IPS-15b (cell line): ENCODE measurements at regions not wholly inside any gene's neighbourhood (a gene's known extent, or its start where the extent isn't known, plus 50 kb on each side); places are given as distances from the start of the nearest gene placed in this dataset.
"Not testable (repeated sequence)": the region's sequence is repeated elsewhere in the genome, so short reads cannot be mapped to it uniquely, and the experiment has no call there.

Experiments used
- H3K27me3 ChIP-seq: one replicate; pipeline ENCODE4 v1.6.1; 2013; ENCODE audit warnings: low read length; ENCODE audit not compliant: control insufficient read depth, insufficient read depth
- H3K36me3 ChIP-seq: one replicate; pipeline ENCODE4 v1.6.1; 2013; ENCODE audit warnings: low read length; ENCODE audit not compliant: control insufficient read depth, insufficient read depth
- H3K4me1 ChIP-seq: one replicate; pipeline ENCODE4 v1.6.1; 2013; ENCODE audit warnings: mild to moderate bottlenecking, low read length; ENCODE audit not compliant: control insufficient read depth, insufficient read depth
- H3K4me3 ChIP-seq: one replicate; pipeline ENCODE4 v1.5.1; 2013; ENCODE audit warnings: low read depth, low read length
- H3K9ac ChIP-seq: one replicate; pipeline ENCODE4 v1.6.1; 2013; ENCODE audit warnings: low read depth, mild to moderate bottlenecking, low read length
- H3K9me3 ChIP-seq: one replicate; pipeline ENCODE4 v1.6.1; 2013; ENCODE audit warnings: mild to moderate bottlenecking, low read length; ENCODE audit not compliant: control insufficient read depth, insufficient read depth

DNA sequence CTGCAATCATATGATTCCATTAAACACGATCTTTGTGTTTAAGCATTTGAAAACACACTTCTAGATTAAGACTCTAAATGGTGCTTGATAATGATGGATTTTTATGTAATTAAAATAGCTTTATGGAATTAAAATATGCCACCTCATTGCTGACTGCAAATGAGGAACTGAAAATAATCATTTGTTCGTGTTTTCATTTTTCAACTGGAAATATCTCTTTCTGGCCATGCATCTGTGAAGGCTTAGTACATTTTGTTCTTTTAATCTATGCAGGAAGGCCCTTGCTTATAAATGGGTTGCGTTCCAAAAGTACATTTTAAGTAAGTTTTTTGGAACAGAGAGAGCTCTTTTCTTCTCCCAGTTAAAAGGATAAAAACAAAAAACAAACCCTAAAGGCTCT lies 125.5 kb downstream of the MC4R start:
- Histone ChIP-seq H3K4me3 (no peak overlapping the region), H3K9ac (no peak overlapping the region), H3K36me3 (no peaks in the 10 kb centered on the region), H3K27me3 (no peaks in the 10 kb centered on the region), H3K9me3 (no peaks in the 10 kb centered on the region), H3K4me1 (no peaks in the 10 kb centered on the region)

DNA sequence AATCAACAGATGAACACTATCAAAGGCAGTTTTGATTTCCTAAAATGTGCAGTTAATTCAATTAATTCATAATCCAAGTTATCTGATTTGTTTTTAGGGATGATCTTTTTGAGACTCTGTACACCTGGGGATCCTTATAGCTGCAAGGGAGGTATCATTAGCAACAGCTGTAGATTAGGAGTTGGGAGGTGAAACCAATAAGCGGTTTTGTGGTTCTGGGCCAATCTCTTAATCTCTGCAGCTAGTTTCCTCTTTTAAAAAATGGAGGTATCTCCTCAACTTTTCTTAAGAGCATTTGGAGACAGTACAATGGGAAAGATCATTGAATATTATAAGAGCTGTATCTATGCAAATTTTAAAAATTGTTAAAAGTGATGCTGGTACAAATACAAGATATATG lies 126.0 kb downstream of the MC4R start:
- Histone ChIP-seq H3K9me3 (no peaks in the 10 kb centered on the region), H3K4me1 (no peaks in the 10 kb centered on the region), H3K9ac (no peak overlapping the region), H3K4me3 (no peak overlapping the region), H3K36me3 (no peaks in the 10 kb centered on the region), H3K27me3 (no peaks in the 10 kb centered on the region)

DNA sequence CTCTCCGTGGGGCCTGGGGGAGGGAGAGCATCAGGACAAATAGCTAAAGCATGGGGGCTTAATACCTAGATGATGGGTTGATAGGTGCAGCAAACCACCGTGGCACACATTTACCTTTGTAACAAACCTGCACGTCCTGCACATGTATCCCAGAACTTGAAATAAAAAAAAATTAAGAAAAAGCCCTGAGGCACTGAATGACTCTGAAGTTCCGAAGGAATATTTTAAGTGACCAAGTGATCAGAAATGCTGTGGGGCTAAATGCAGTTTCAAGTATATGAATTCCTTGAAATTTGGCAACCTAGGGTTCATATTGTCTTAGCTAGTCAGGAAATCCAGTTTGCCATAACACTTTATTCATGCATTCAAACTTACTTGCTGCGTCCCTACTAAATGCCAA lies 127.5 kb downstream of the MC4R start:
- no peak overlapping the region for H3K9ac ChIP-seq
- H3K4me1 ChIP-seq, result no peaks in the 10 kb centered on the region
- H3K36me3 ChIP-seq, result no peaks in the 10 kb centered on the region
- no peak overlapping the region for H3K4me3 ChIP-seq
- no peaks in the 10 kb centered on the region for H3K9me3 ChIP-seq
- H3K27me3 ChIP-seq, result no peaks in the 10 kb centered on the region

DNA sequence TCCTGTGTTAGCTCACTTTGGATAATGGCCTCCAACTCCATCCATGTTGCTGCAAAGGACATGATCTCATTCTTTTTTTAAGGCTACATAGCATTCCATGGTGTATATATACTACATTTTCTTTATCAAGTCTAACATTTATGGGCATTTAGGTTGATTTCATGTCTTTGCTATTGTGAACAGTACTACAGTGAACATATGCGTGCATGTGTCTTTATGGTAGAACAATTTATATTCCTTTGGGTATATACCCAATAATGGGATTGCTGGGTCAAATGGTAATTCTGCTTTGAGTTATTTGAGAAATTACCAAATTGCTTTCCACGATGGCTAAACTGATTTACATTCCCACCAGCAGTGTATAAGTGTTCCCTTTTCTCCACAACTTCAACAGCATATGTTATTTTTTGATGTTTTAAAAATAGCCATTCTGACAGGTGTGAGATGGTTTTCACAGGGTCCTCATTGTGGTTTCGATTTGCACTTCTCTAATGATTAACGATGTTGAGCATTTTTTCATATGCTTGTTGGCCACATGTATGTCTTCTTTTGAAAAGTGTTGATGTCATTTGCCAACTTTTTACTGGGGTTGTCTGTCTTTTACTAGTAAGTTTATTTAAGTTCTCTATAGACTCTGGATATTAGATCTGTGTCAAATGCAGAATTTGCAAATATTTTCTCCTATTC lies 133.4 kb downstream of the MC4R start:
- H3K9me3 ChIP-seq, H3K4me3 ChIP-seq, H3K36me3 ChIP-seq, H3K27me3 ChIP-seq, H3K4me1 ChIP-seq, H3K9ac ChIP-seq: not testable (repeated sequence)

DNA sequence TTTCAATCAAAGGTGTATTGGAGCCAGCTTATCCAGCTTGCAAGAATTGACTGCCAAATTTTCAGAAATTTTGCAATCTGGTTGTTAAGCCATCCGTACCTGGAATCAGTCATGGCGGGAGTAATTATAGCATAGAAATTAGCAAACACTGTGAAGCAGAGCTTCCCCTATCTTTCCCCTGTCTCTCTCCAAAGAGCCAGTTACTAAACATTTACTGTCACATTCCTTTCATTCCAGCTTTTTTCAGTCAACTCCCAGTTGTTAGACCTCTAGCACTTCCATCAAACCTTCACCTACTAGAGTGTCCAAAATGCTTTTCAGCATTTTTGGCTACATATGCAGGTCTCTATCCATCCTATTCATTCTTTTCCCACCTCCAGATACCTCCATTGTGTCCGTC lies 137.4 kb downstream of the MC4R start:
- no peaks in the 10 kb centered on the region for H3K36me3 ChIP-seq
- H3K9ac ChIP-seq, result no peak overlapping the region
- peaks cover 2% of the 10 kb centered on the region for H3K4me1 ChIP-seq
- H3K4me3 ChIP-seq, result no peak overlapping the region
- H3K27me3 ChIP-seq, result no peaks in the 10 kb centered on the region
- no peaks in the 10 kb centered on the region for H3K9me3 ChIP-seq

DNA sequence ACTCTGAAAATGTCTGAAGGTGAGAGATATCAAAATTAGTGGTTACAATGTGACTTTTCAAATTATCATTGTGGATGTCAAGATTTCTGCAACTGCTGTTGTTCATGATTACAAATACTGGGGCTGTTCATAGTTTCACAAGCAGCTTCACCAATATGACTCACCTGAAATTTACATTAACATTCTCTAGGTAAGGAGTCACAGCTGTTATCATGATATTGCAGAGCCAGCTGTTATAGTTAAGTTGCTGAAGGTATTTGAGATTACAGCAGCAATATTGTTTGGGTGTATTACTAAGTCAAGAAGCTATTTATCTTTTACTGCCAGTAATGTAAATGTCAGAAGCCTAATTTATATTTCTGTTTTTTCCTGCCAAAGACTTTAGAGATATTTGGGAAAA lies 140.0 kb downstream of the MC4R start:
- Histone ChIP-seq H3K4me3 (no peak overlapping the region), H3K9me3 (no peaks in the 10 kb centered on the region), H3K36me3 (no peaks in the 10 kb centered on the region), H3K27me3 (no peaks in the 10 kb centered on the region), H3K4me1 (peaks cover 2% of the 10 kb centered on the region), H3K9ac (no peak overlapping the region)

DNA sequence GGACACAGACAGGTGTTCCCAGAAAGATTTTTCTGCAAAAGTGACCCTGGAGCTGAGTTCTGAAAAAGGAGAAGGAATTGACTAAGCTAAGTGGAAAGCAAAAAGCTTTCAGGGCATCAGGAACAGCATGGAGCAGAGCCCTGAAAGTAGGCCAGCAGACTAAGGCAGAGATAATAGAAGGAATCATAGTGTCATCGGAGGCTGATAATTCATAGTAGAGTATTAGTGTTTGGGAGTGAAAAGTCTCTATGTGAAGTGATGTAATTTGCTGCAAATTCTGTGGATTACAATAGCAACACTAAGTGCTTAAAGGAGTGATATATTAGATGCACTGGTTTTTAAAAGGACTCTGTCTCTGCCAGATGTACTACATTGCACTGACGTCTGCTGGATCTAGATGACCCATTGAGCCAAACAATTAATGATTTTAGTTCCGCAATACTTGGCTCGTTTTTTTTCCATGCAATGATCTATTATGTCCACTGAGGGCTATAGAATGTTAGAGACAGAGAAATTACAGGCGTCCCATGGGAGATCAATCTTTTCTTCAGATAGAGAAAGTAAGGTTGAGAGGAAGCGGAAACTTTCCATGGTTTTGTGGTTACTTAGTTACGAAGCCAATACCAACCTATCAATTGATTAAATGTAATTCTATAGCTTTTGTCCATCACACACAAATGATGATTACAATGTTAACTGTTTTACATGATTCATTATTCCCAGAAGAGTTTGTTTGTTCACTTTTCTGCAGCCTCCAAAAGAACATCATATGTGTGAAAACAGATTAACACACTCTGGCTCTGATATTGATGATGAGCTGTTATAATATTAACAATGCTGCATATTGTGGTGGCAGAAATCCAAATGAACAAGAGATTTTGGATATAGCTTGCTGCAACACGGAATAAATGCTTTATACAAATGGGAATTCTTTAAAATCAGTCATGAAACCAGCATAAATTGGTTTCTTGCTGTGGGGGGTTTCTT lies 143.7 kb downstream of the MC4R start:
- H3K9me3 ChIP-seq, result no peaks in the 10 kb centered on the region
- H3K9ac ChIP-seq, result no peak overlapping the region
- H3K36me3 ChIP-seq, result no peaks in the 10 kb centered on the region
- H3K4me1 ChIP-seq, result no peaks in the 10 kb centered on the region
- H3K4me3 ChIP-seq, result no peak overlapping the region
- H3K27me3 ChIP-seq, result no peaks in the 10 kb centered on the region

DNA sequence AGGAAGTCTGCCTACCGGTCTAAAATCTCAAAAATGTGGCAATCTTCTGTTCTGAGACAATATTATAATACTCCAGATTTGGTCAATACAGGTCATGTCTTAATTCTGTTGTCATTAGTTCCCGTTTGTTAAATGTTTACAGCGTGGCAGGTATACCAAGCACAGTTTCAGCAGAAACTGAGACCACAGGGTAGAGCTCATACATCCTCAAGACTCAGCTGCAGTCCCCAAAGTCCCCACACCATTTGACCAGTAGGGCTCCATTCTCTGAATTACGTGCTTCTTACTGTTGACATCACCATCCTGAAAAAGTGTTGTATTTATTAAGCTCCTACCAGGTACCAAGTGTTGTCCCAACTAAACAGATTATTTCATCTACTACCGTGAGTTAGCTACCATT lies 157.1 kb downstream of the MC4R start:
- Histone ChIP-seq H3K4me1 (no peaks in the 10 kb centered on the region), H3K4me3 (no peak overlapping the region), H3K36me3 (no peaks in the 10 kb centered on the region), H3K9ac (no peak overlapping the region), H3K27me3 (no peaks in the 10 kb centered on the region), H3K9me3 (no peaks in the 10 kb centered on the region)

DNA sequence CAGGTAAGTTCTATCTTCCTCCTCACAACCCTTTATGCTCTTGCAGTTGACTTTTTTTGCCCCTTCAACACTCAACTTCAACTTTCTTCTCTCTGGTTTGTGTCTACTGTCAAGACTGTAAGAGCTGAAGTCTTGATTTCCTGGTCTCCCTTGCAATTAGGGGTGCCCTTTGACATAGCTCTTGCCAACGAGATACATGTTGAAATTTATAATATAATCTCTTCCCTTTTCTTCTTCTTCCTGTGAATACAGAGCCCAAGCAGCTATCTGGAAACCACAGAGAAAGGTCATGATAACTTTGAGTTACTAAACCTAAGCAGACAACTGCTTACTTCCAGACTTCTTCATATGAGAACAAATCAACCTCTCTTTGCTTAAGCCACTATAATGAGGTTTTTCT lies 163.5 kb downstream of the MC4R start:
- H3K4me1 ChIP-seq, result no peaks in the 10 kb centered on the region
- no peaks in the 10 kb centered on the region for H3K27me3 ChIP-seq
- H3K36me3 ChIP-seq, result no peaks in the 10 kb centered on the region
- H3K9me3 ChIP-seq, result no peaks in the 10 kb centered on the region
- H3K4me3 ChIP-seq, result no peak overlapping the region
- no peak overlapping the region for H3K9ac ChIP-seq

DNA sequence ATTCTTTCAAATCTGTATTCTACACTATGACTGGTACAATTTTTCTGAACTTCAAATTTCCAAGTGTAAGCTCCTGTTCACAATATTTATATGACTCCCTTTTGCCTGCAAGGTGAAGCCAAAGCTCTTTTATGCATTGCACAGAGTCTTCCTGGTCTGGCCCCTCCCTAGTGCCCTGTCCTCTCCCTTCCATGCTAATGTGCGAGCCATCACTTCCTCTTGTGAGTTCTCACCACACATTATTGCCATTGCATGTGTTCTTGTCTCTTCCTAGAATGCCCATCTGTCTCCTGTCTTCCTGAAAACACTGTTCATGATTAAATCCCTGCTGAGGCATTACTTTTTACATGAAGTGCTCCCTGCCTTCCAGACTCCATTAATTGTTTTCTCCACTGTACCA lies 169.9 kb downstream of the MC4R start:
- no peaks in the 10 kb centered on the region for H3K36me3 ChIP-seq

DNA sequence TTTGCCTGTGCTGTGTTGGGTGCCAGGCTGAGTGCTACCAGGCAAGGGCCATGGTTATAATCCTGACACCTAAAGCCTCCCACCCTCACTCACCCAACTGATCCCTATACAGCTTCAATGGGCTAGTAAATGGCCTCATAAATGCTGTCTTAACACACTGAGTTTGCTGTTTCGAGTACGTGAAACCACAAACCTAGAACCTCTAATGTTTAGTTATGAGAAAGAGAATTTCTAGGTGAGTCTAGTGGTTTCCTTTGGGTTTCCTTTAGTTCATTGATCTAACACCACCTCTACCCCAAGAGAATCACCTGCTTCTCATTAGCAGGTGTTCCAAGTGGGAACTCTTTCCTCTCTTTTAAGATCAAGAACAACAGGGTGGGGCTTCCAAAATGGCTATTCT lies 172.0 kb downstream of the MC4R start:
- Histone ChIP-seq H3K9me3 (no peaks in the 10 kb centered on the region), H3K36me3 (no peaks in the 10 kb centered on the region), H3K4me1 (no peaks in the 10 kb centered on the region), H3K4me3 (no peak overlapping the region), H3K9ac (no peak overlapping the region), H3K27me3 (no peaks in the 10 kb centered on the region)

More for the DNA sequence above, 169.9 kb downstream of the MC4R start:
- no peaks in the 10 kb centered on the region for H3K27me3 ChIP-seq
- H3K4me3 ChIP-seq, result no peak overlapping the region
- no peaks in the 10 kb centered on the region for H3K9me3 ChIP-seq
- H3K9ac ChIP-seq, result no peak overlapping the region
- H3K4me1 ChIP-seq, result no peaks in the 10 kb centered on the region

DNA sequence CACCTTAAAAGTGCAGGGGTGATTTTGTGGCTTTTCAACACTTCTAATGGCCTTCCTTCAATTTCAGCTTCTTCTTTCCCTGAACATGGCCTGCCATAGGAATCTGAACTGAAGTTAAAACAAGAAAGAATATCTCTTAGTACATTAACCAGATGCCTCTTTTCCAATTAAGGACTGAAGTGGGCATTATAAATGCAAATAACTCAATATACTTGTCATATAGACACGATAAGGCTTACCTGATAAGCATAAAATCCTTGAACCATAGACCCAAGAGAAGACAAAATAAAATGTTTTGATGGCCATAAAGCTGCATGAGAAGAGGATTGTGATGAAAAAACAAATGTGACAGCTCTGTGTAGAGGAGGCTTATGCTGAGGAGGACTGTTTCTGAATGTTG lies 173.1 kb downstream of the MC4R start:
- H3K27me3 ChIP-seq, result no peaks in the 10 kb centered on the region

More for the DNA sequence above, 173.1 kb downstream of the MC4R start:
- H3K9ac ChIP-seq, result no peak overlapping the region
- H3K4me1 ChIP-seq, result no peaks in the 10 kb centered on the region
- no peak overlapping the region for H3K4me3 ChIP-seq
- no peaks in the 10 kb centered on the region for H3K9me3 ChIP-seq
- no peaks in the 10 kb centered on the region for H3K36me3 ChIP-seq
